Keratinocyte (primary cell): ENCODE measurements at regions not wholly inside any gene's neighbourhood (a gene's known extent, or its start where the extent isn't known, plus 50 kb on each side); places are given as distances from the start of the nearest gene placed in this dataset.

Source experiments
- DNase-seq: peaks from one replicate; pipeline ENCODE4 v3.0.0-alpha.2; 2011; ENCODE audit warnings: low read depth, missing footprints, low spot score
- FAIRE-seq: peaks from 2 replicates; lab custom pipeline; 2011; peaks lifted over from hg19 to GRCh38; lab: Jason Lieb, UNC
- H2AFZ ChIP-seq: 2 replicates; pipeline ENCODE4 v1.6.0; 2012; ENCODE audit warnings: low read length, control low read depth, inconsistent platforms; ENCODE audit not compliant: control insufficient read depth
- H3K27ac ChIP-seq: 2 replicates; pipeline ENCODE4 v1.5.1; 2011; ENCODE audit warnings: low read length; ENCODE audit not compliant: control insufficient read depth, insufficient read depth
- H3K27me3 ChIP-seq: 3 replicates; pipeline ENCODE4 v1.6.0; 2011; ENCODE audit warnings: low read length; ENCODE audit not compliant: control insufficient read depth, insufficient read depth; ENCODE audit errors: extremely low read depth
- H3K36me3 ChIP-seq, 2 experiments: 2 replicates in 1 of 2; 3 replicates in 1 of 2; pipeline ENCODE4 v1.5.1; 2011; ENCODE audit warnings: low read length in 2 of 2, mild to moderate bottlenecking in 1 of 2; ENCODE audit not compliant: control insufficient read depth in 2 of 2, insufficient read depth in 2 of 2; ENCODE audit errors: extremely low read depth in 1 of 2
- H3K4me1 ChIP-seq: 3 replicates; pipeline ENCODE4 v1.5.1; 2011; ENCODE audit warnings: low read length; ENCODE audit not compliant: control insufficient read depth, insufficient read depth; ENCODE audit errors: extremely low read depth
- H3K4me2 ChIP-seq: 3 replicates; pipeline ENCODE4 v1.6.0; 2011; ENCODE audit warnings: low read depth, low read length; ENCODE audit not compliant: control insufficient read depth, insufficient read depth; ENCODE audit errors: extremely low read depth
- H3K4me3 ChIP-seq, 3 experiments: fragments of 200-600 bp in 1 of 3; sonication (generic) in 1 of 3; 2 replicates in 2 of 3; 3 replicates in 1 of 3; pipeline ENCODE4 v1.5.1; 2011 to 2016; ENCODE audit warnings: low read length in 3 of 3, mild to moderate bottlenecking in 3 of 3, control low read depth in 2 of 3, inconsistent platforms in 1 of 3, low read depth in 1 of 3, mixed read lengths in 1 of 3, mixed run types in 1 of 3, moderate library complexity in 1 of 3; ENCODE audit not compliant: control insufficient read depth in 2 of 3, insufficient read depth in 2 of 3; ENCODE audit errors: extremely low read depth in 1 of 3
- H3K79me2 ChIP-seq: 2 replicates; pipeline ENCODE4 v1.6.0; 2012; ENCODE audit warnings: low read length; ENCODE audit not compliant: control insufficient read depth, insufficient read depth
- H3K9ac ChIP-seq: 3 replicates; pipeline ENCODE4 v1.6.0; 2011; ENCODE audit warnings: low read length; ENCODE audit not compliant: control insufficient read depth, insufficient read depth; ENCODE audit errors: extremely low read depth
- H3K9me1 ChIP-seq: 3 replicates; pipeline ENCODE4 v1.6.0; 2011; ENCODE audit warnings: low read length; ENCODE audit not compliant: control insufficient read depth, insufficient read depth; ENCODE audit errors: extremely low read depth
- H3K9me3 ChIP-seq: 2 replicates; pipeline ENCODE4 v1.5.1; 2012; ENCODE audit warnings: low read depth, low read length; ENCODE audit not compliant: control insufficient read depth
- H4K20me1 ChIP-seq: 3 replicates; pipeline ENCODE4 v1.6.0; 2011; ENCODE audit warnings: low read length; ENCODE audit not compliant: control insufficient read depth, insufficient read depth; ENCODE audit errors: extremely low read depth
- CTCF ChIP-seq, 3 experiments: IDR thresholded peaks in 1 of 3; conservative IDR thresholded peaks in 1 of 3; optimal IDR thresholded peaks in 1 of 3; 2 replicates in 2 of 3; 3 replicates in 1 of 3; pipeline versions ENCODE3 to v1.5.1; 2011; ENCODE audit warnings: low read length in 3 of 3, mild to moderate bottlenecking in 3 of 3, moderate library complexity in 2 of 3, control low read depth in 1 of 3, inconsistent platforms in 1 of 3; ENCODE audit not compliant: insufficient read depth in 2 of 3; ENCODE audit errors: extremely low read depth in 1 of 3
- EZH2 ChIP-seq: IDR thresholded peaks from one replicate; pipeline ENCODE4 v1.6.1; 2012; ENCODE audit warnings: inconsistent platforms, mild to moderate bottlenecking, low read length, moderate library complexity
- dilution Hi-C: fragments of 300-500 bp; cut with MboI; formaldehyde crosslinking; loops from one replicate; pipeline ENCODE4 v1.7.0; 2020; ENCODE audit warnings: low sequenced_read_pairs; ENCODE audit not compliant: extremely low pct_ligation_motif_present

GRCh38 chr3:75985432-75985831, 200.1 kb upstream of the ZNF717 start:
- Histone ChIP-seq H2AFZ (no peak overlapping the region), H3K27ac (no peak overlapping the region), H3K9me1 (no peaks in the 10 kb centered on the region), H3K27me3 (no peaks in the 10 kb centered on the region), H4K20me1 (no peaks in the 10 kb centered on the region), H3K4me1 (no peaks in the 10 kb centered on the region), H3K4me2 (no peak overlapping the region), H3K36me3 (no peaks in the 10 kb centered on the region), H3K4me3 (no peak overlapping the region), H3K79me2 (no peaks in the 10 kb centered on the region), H3K9ac (no peak overlapping the region), H3K9me3 (no peaks in the 10 kb centered on the region)
- DNase-seq (no peak), FAIRE-seq (no peak)
- dilution Hi-C loops = no loop called here
- no peak for TF ChIP-seq CTCF (optimal IDR thresholded peaks at IDR 0.05 in 1 of 3, IDR thresholded peaks at IDR 0.05 in 1 of 3, conservative IDR thresholded peaks at IDR 0.05 in 1 of 3; ENCODE audit: extremely low read depth in 1 of 3, insufficient read depth in 2 of 3, low read length in 3 of 3)
- TF ChIP-seq EZH2 = no peak

DNA sequence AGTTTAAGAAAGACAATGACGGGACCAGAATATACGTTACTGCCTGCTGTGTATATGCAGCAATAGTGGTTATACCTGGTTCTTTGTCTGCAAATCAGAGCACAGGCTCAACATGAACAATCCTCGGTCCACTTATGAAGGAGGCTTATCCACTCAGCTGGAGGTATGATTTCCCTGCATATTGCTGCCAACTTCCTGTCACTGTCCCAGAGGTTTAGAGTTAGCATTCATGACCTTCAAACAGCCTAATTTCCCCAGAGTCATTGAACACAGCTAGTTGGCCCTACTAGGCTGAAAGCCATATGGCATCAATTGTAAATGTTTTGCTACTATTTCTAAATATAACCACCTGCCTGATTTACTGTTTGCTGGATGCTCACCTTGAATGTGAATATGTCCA, 224.9 kb upstream of the ZNF717 start:
- no peak overlapping the region for H3K4me3 ChIP-seq
- FAIRE-seq = no peak
- dilution Hi-C loops = no loop called here
- no peaks in the 10 kb centered on the region for H3K9me3 ChIP-seq
- H3K27ac ChIP-seq = no peak overlapping the region
- TF ChIP-seq CTCF (optimal IDR thresholded peaks at IDR 0.05 in 1 of 3, IDR thresholded peaks at IDR 0.05 in 1 of 3, conservative IDR thresholded peaks at IDR 0.05 in 1 of 3; ENCODE audit: extremely low read depth in 1 of 3, insufficient read depth in 2 of 3, low read length in 3 of 3) (no peak), EZH2 (no peak)
- H3K9me1 ChIP-seq = no peaks in the 10 kb centered on the region
- no peaks in the 10 kb centered on the region for H3K79me2 ChIP-seq
- H3K4me1 ChIP-seq = no peaks in the 10 kb centered on the region
- H3K4me2 ChIP-seq = no peak overlapping the region
- H3K36me3 ChIP-seq = no peaks in the 10 kb centered on the region
- no peak overlapping the region for H3K9ac ChIP-seq
- no peaks in the 10 kb centered on the region for H3K27me3 ChIP-seq
- DNase-seq = no peak
- H2AFZ ChIP-seq = no peak overlapping the region
- no peaks in the 10 kb centered on the region for H4K20me1 ChIP-seq
